ENCODE measurements at regions not wholly inside any gene's neighbourhood (a gene's known extent, or its start where the extent isn't known, plus 50 kb on each side); places are given as distances from the start of the nearest gene placed in this dataset.

- no peak for TF ChIP-seq RAD21 (conservative IDR thresholded peaks at IDR 0.05)
- TF ChIP-seq CTCF (IDR thresholded peaks at IDR 0.05; ENCODE audit: poor library complexity, severe bottlenecking) = no peak
- TF ChIP-seq POLR2AphosphoS5 (IDR thresholded peaks at IDR 0.05) = no peak
Observed at GRCh38 chr6:104118274-104118673, 741.4 kb downstream of the HACE1 start.
